Mucosa of descending colon (tissue), 3 donors: ENCODE measurements at regions not wholly inside any gene's neighbourhood (a gene's known extent, or its start where the extent isn't known, plus 50 kb on each side); places are given as distances from the start of the nearest gene placed in this dataset.

Experiments used
- ATAC-seq: fragments of 200-7000 bp; cut with Tn5 transposase; one replicate; pipeline ENCODE4 v1.9.1; 2020; ENCODE audit warnings: mild to moderate bottlenecking, moderate library complexity
- DNase-seq, 3 donors: peaks; one replicate each; pipeline ENCODE4 v3.0.0-alpha.2; 2020
- H3K36me3 ChIP-seq: fragments of 200-600 bp; one replicate; pipeline ENCODE4 v1.8.0; 2021; ENCODE audit warnings: low read depth, mild to moderate bottlenecking
- H3K4me1 ChIP-seq: fragments of 200-600 bp; one replicate; pipeline ENCODE4 v1.8.0; 2021; ENCODE audit warnings: low read depth, mild to moderate bottlenecking
- H3K4me3 ChIP-seq: fragments of 200-600 bp; one replicate; pipeline ENCODE4 v1.8.0; 2021; ENCODE audit warnings: mild to moderate bottlenecking
- H3K9me3 ChIP-seq: fragments of 200-600 bp; one replicate; pipeline ENCODE4 v1.8.0; 2021; ENCODE audit warnings: mild to moderate bottlenecking
- intact Hi-C, 2 donors: fragments of 100-400 bp; cut with DNase I in 1 of 2; cut with micrococcal nuclease in 1 of 2; formaldehyde crosslinking; loops; one replicate each; pipeline versions ENCODE4 v1.11.0 to v1.11.1; 2022; cut with DNase I, micrococcal nuclease
- TF ChIP-seq, protein P1 (sequence below): fragments of 200-600 bp; IDR thresholded peaks from one replicate; pipeline ENCODE4 v1.8.0; 2022; ENCODE audit warnings: antibody characterized with exemption, mild to moderate bottlenecking
- donor health status: DM: no; HTN: no; CAD: no; lungs with moderate emphysema.
- donor health status: DM: no; HTN: no; CAD: no.
- donor health status: DM: no; HTN: yes; CAD: no.

DNA sequence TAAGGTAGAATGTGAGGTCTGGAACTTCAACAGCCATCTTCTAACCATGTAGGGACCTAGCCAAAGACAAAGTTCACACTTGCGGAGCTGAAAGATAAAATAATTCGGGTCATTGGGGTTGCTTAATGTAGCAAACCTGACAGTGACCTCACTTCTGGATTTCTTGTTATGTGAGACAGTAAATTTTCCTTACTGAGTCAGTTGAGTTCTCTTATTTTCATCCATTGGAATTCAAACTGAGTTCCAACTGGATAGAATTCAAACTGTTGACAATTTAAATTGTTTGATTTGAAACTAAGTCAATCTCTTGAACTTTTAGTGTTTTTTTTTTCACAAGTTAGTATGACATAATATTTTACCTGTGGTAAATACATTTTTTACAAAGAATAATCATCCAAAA lies 406.5 kb downstream of the ADAMTS20 start:
- ATAC-seq (no peak), DNase-seq (no peak)
- intact Hi-C loops: no loop called here

DNA sequence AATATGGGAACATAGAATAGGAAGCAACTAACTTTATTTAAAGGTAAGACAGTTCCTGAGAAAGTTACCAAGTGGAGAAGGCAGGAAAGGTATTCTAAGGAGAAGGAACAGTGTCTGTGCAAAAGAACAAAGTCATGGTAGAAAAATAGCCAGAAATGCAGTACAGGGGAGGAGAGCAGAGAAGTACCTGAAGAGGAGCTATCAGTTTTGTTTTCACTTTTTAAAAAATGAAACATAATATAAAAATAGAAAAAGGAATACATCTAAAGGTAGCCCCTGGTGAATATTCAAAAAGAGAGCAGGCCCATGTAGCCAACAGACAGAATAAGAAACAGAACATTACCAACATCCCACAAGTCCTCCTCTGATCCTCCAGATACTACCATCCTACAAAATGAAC lies 408.7 kb downstream of the ADAMTS20 start:
- H3K9me3 ChIP-seq: peaks cover 21% of the 10 kb centered on the region

More for the DNA sequence above, 406.5 kb downstream of the ADAMTS20 start:
- Histone ChIP-seq H3K4me1 (no peaks in the 10 kb centered on the region), H3K4me3 (no peak overlapping the region), H3K9me3 (peaks cover 9% of the 10 kb centered on the region), H3K36me3 (no peaks in the 10 kb centered on the region)
- TF ChIP-seq, protein P1, sequence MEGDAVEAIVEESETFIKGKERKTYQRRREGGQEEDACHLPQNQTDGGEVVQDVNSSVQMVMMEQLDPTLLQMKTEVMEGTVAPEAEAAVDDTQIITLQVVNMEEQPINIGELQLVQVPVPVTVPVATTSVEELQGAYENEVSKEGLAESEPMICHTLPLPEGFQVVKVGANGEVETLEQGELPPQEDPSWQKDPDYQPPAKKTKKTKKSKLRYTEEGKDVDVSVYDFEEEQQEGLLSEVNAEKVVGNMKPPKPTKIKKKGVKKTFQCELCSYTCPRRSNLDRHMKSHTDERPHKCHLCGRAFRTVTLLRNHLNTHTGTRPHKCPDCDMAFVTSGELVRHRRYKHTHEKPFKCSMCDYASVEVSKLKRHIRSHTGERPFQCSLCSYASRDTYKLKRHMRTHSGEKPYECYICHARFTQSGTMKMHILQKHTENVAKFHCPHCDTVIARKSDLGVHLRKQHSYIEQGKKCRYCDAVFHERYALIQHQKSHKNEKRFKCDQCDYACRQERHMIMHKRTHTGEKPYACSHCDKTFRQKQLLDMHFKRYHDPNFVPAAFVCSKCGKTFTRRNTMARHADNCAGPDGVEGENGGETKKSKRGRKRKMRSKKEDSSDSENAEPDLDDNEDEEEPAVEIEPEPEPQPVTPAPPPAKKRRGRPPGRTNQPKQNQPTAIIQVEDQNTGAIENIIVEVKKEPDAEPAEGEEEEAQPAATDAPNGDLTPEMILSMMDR: no peak

GRCh38 chr12:43132291-43132690 lies 419.7 kb downstream of the ADAMTS20 start:
- TF ChIP-seq, protein P1: no peak
- ATAC-seq: no peak
- intact Hi-C loops: no loop called here
- no peaks in the 10 kb centered on the region for H3K36me3 ChIP-seq
- no peaks in the 10 kb centered on the region for H3K4me1 ChIP-seq
- H3K4me3 ChIP-seq: no peak overlapping the region
- H3K9me3 ChIP-seq: peaks cover 2% of the 10 kb centered on the region
- no peak for DNase-seq

More for the DNA sequence above, 408.7 kb downstream of the ADAMTS20 start:
- intact Hi-C loops: no loop called here
- ATAC-seq: no peak
- DNase-seq: no peak
- H3K4me3 ChIP-seq: no peak overlapping the region
- no peaks in the 10 kb centered on the region for H3K36me3 ChIP-seq
- TF ChIP-seq, protein P1: no peak
- H3K4me1 ChIP-seq: no peaks in the 10 kb centered on the region

GRCh38 chr12:43131301-43131700 lies 420.7 kb downstream of the ADAMTS20 start:
- no peak for ATAC-seq
- peaks cover 2% of the 10 kb centered on the region for H3K9me3 ChIP-seq
- H3K36me3 ChIP-seq: no peaks in the 10 kb centered on the region
- TF ChIP-seq, protein P1: no peak
- intact Hi-C loops: no loop called here
- no peak overlapping the region for H3K4me3 ChIP-seq
- H3K4me1 ChIP-seq: no peaks in the 10 kb centered on the region
- no peak for DNase-seq

DNA sequence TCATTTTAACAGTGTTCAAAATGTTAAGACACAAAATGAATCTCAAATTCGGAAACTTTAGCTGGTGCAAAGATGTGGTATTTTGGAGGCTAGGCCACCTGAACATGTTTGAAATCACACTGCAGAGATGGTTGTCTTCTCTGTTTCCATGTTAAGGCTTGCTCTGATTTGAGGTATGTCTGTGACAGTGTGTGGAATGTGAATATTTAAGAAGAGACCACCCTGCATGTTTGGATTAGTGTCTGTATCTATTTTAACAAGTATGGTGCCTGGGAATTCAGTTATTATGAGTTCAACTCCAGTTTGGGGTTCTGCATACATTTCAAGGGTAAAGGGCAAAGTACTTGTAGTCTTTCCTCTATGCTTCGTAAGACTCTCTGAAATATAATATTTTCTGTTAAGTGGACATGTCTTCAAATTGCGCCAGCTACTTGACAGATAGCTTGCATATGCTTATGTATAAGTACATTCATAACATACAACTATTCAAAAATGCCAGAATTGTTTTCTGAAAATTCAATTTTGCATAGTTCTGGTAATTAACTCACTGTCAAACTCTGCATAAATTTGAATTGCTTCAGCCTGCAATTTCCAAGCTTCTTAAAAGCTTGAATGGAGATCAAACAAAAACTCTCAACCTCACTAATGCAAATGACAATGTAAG lies 424.0 kb downstream of the ADAMTS20 start:
- no peak for ATAC-seq
- intact Hi-C loops: no loop called here
- Histone ChIP-seq H3K4me1 (no peaks in the 10 kb centered on the region), H3K9me3 (no peaks in the 10 kb centered on the region), H3K36me3 (no peaks in the 10 kb centered on the region), H3K4me3 (no peak overlapping the region)
- DNase-seq: no peak
- TF ChIP-seq, protein P1: no peak
